Caco-2 (cell line): ENCODE measurements at regions not wholly inside any gene's neighbourhood (a gene's known extent, or its start where the extent isn't known, plus 50 kb on each side); places are given as distances from the start of the nearest gene placed in this dataset.

ENCODE experiments used
- BruUV-seq: library from RNA; stranded (reverse); fragments of 400-500 nt; replicated peaks from 2 replicates; lab custom pipeline; 2021; lab: Mats Ljungman, UMichigan
- CTCF ChIA-PET: fragments of 300-600 bp; sonication (Branson Sonifier 250); formaldehyde crosslinking; loops from one replicate; lab custom pipeline; 2022; ENCODE audit warnings: antibody characterized with exemption; lab: Charles Lee
- POLR2A ChIA-PET: fragments of 300-600 bp; sonication (Branson Sonifier 250); formaldehyde crosslinking; loops from one replicate; lab custom pipeline; 2022; ENCODE audit warnings: antibody characterized with exemption; lab: Charles Lee
- DNase-seq, 2 experiments: peaks; one replicate each; pipeline versions ENCODE4 v3.0.0 to v3.0.0-alpha.2; 2020 to 2022
- H3K27me3 ChIP-seq: replicated peaks from 2 replicates; pipeline ENCODE4 v1.6.0; 2011; ENCODE audit warnings: low read length; ENCODE audit not compliant: control insufficient read depth, insufficient read depth
- H3K36me3 ChIP-seq: 2 replicates; pipeline ENCODE4 v1.5.1; 2011; ENCODE audit warnings: low read length; ENCODE audit not compliant: control insufficient read depth, insufficient read depth
- H3K4me1 ChIP-seq: fragments of 250-450 bp; sonication (Bioruptor Pico); 2 replicates; pipeline ENCODE4 v1.5.1; 2020; ENCODE audit warnings: mild to moderate bottlenecking
- H3K4me3 ChIP-seq: 2 replicates; pipeline ENCODE4 v1.5.1; 2011; ENCODE audit warnings: low read depth, mild to moderate bottlenecking, control low read depth, low read length
- H3K9me3 ChIP-seq: fragments of 250-450 bp; sonication (Bioruptor Pico); 2 replicates; pipeline ENCODE4 v1.5.1; 2020; ENCODE audit warnings: mild to moderate bottlenecking, moderate library complexity
- H3K27ac Mint-ChIP-seq: one replicate; pipeline ENCODE4 v1.8.0; 2022; ENCODE audit warnings: mixed read lengths; ENCODE audit not compliant: unreplicated experiment
- H3K27me3 Mint-ChIP-seq: one replicate; pipeline ENCODE4 v1.8.0; 2022; ENCODE audit warnings: mixed read lengths; ENCODE audit not compliant: insufficient read depth, unreplicated experiment
- H3K36me3 Mint-ChIP-seq: one replicate; pipeline ENCODE4 v1.8.0; 2022; ENCODE audit warnings: mild to moderate bottlenecking, mixed read lengths; ENCODE audit not compliant: insufficient read depth, unreplicated experiment
- H3K4me1 Mint-ChIP-seq: one replicate; pipeline ENCODE4 v1.8.0; 2022; ENCODE audit warnings: low read depth, mixed read lengths; ENCODE audit not compliant: unreplicated experiment
- H3K4me3 Mint-ChIP-seq: one replicate; pipeline ENCODE4 v1.8.0; 2022; ENCODE audit warnings: mild to moderate bottlenecking, moderate library complexity, mixed read lengths; ENCODE audit not compliant: unreplicated experiment
- H3K9me3 Mint-ChIP-seq: one replicate; pipeline ENCODE4 v1.8.0; 2022; ENCODE audit warnings: mixed read lengths; ENCODE audit not compliant: unreplicated experiment
- CTCF ChIP-seq, 2 experiments: fragments of 200-600 bp in 1 of 2; IDR thresholded peaks; 1 replicate in 1 of 2; 2 replicates in 1 of 2; pipeline versions ENCODE4 v1.5.1 to v1.8.0; 2011 to 2022; ENCODE audit warnings: antibody characterized with exemption in 1 of 2, control low read depth in 1 of 2, inconsistent platforms in 1 of 2, low read depth in 1 of 2, low read length in 1 of 2, mild to moderate bottlenecking in 1 of 2, moderate library complexity in 1 of 2; ENCODE audit not compliant: insufficient read depth in 1 of 2, severe bottlenecking in 1 of 2, unreplicated experiment in 1 of 2
- intact Hi-C: fragments of 100-400 bp; cut with micrococcal nuclease; formaldehyde crosslinking; loops from one replicate; pipeline ENCODE4 v1.10.0; 2022; ENCODE audit not compliant: unreplicated experiment

DNA sequence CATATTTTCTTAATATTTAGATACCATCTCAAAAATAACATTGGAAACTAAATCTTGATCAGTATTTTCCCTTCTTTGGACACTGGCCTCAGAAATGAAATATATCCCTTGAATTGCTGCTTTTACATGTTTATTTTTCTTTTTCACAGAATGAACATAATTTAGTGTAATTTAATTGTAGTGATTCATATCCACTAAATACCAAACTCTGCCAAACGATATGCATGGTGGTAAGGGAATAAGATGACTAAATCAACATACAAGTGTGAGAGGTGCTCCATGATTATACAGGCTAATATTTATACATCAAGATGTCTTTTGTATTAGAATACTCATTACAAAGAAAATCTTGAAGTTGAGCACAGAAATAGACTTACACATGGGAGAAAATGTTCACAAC is 216.8 kb upstream of the PACRGL start:
- H3K4me3 Mint-ChIP-seq = no peak overlapping the region
- H3K4me1 Mint-ChIP-seq = no peaks in the 10 kb centered on the region
- no peak for TF ChIP-seq CTCF (IDR thresholded peaks at IDR 0.05; ENCODE audit: insufficient read depth in 1 of 2, low read depth in 1 of 2, low read length in 1 of 2, severe bottlenecking in 1 of 2, unreplicated experiment in 1 of 2)
- CTCF ChIA-PET = no interaction called here
- no TSS peak for BruUV-seq
- no peak for DNase-seq
- POLR2A ChIA-PET = no interaction called here
- H3K9me3 Mint-ChIP-seq = no peaks in the 10 kb centered on the region
- H3K4me3 ChIP-seq = no peak overlapping the region
- peaks cover 3% of the 10 kb centered on the region for H3K27me3 Mint-ChIP-seq
- no peak overlapping the region for H3K27ac Mint-ChIP-seq
- no peaks in the 10 kb centered on the region for H3K4me1 ChIP-seq
- no peaks in the 10 kb centered on the region for H3K9me3 ChIP-seq
- H3K36me3 Mint-ChIP-seq = no peaks in the 10 kb centered on the region
- H3K27me3 ChIP-seq = no peaks in the 10 kb centered on the region
- no peaks in the 10 kb centered on the region for H3K36me3 ChIP-seq
- intact Hi-C loops = no loop called here

- POLR2A ChIA-PET = no interaction called here
- no peak overlapping the region for H3K27ac Mint-ChIP-seq
These were observed 213.8 kb upstream of the PACRGL start for GRCh38 chr4:20486433-20486832.

DNA sequence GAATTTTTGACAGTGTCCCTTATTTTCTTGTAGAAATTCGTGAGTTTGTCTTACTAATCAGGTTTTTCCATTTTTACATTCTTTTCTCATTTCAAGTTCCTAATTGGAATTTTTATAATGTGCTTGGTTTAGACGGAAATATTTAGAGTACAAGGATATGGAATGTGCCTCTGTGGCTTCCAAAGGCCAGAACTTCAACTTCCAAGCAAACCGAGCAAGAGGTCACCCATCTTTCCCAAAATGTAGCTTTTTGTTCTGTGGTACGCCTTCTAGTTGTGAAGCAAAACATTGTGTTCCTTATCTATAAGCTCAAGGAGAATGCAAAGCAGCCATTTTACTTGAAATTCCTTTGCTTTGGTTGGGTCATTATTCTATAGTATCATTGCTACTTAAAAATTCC is 212.8 kb upstream of the PACRGL start:
- Mint-ChIP-seq H3K4me1 (no peaks in the 10 kb centered on the region), H3K4me3 (no peak overlapping the region), H3K27me3 (peaks cover 3% of the 10 kb centered on the region), H3K27ac (no peak overlapping the region), H3K9me3 (no peaks in the 10 kb centered on the region), H3K36me3 (no peaks in the 10 kb centered on the region)
- TF ChIP-seq CTCF (IDR thresholded peaks at IDR 0.05; ENCODE audit: insufficient read depth in 1 of 2, low read depth in 1 of 2, low read length in 1 of 2, severe bottlenecking in 1 of 2, unreplicated experiment in 1 of 2) = no peak
- intact Hi-C loops = no loop called here
- DNase-seq = no peak
- Histone ChIP-seq H3K4me1 (no peaks in the 10 kb centered on the region), H3K9me3 (no peaks in the 10 kb centered on the region), H3K4me3 (no peak overlapping the region), H3K27me3 (no peaks in the 10 kb centered on the region), H3K36me3 (no peaks in the 10 kb centered on the region)
- BruUV-seq = no TSS peak
- POLR2A ChIA-PET = no interaction called here
- CTCF ChIA-PET = no interaction called here

More at GRCh38 chr4:20486433-20486832, 213.8 kb upstream of the PACRGL start:
- Mint-ChIP-seq H3K9me3 (no peaks in the 10 kb centered on the region), H3K4me1 (no peaks in the 10 kb centered on the region), H3K27me3 (peaks cover 3% of the 10 kb centered on the region), H3K36me3 (no peaks in the 10 kb centered on the region), H3K4me3 (no peak overlapping the region)
- H3K36me3 ChIP-seq = no peaks in the 10 kb centered on the region
- no peaks in the 10 kb centered on the region for H3K4me1 ChIP-seq
- H3K4me3 ChIP-seq = no peak overlapping the region
- no peaks in the 10 kb centered on the region for H3K9me3 ChIP-seq
- CTCF ChIA-PET = no interaction called here
- no peaks in the 10 kb centered on the region for H3K27me3 ChIP-seq
- no TSS peak for BruUV-seq
- intact Hi-C loops = no loop called here
- DNase-seq = no peak
- no peak for TF ChIP-seq CTCF (IDR thresholded peaks at IDR 0.05; ENCODE audit: insufficient read depth in 1 of 2, low read depth in 1 of 2, low read length in 1 of 2, severe bottlenecking in 1 of 2, unreplicated experiment in 1 of 2)
